Activated T-cell treated with anti-CD3 and anti-CD28 coated beads, Interleukin-2, amount 50 U/mL, for 72 hours (primary cell): ENCODE measurements at regions not wholly inside any gene's neighbourhood (a gene's known extent, or its start where the extent isn't known, plus 50 kb on each side); places are given as distances from the start of the nearest gene placed in this dataset.
A peak's percentile ranks its signal among the peaks of the same experiment; 100 is the strongest.
"Not testable (repeated sequence)": the region's sequence is repeated elsewhere in the genome, so short reads cannot be mapped to it uniquely, and the experiment has no call there.

Experiments
- ATAC-seq, 2 donors: fragments of 150-1000 bp; cut with Tn5 transposase; replicated peaks in 1 of 2; 2 replicates each; pipeline ENCODE4 v1.10.0; 2021; ENCODE audit warnings: moderate library complexity in 2 of 2, mild to moderate bottlenecking in 1 of 2
- DNase-seq, 2 donors: peaks; one replicate each; pipeline ENCODE4 v3.0.0; 2021 to 2022; ENCODE audit warnings: mixed read lengths in 1 of 2
- H3K27ac Mint-ChIP-seq: one replicate; pipeline ENCODE4 v1.8.0; 2022; ENCODE audit warnings: mild to moderate bottlenecking, moderate library complexity, mixed read lengths
- H3K27me3 Mint-ChIP-seq: one replicate; pipeline ENCODE4 v1.8.0; 2022; ENCODE audit warnings: low read depth, mixed read lengths
- H3K36me3 Mint-ChIP-seq, 2 donors: one replicate each; pipeline ENCODE4 v1.8.0; 2022; ENCODE audit warnings: mixed read lengths in 2 of 2, mild to moderate bottlenecking in 1 of 2; ENCODE audit not compliant: insufficient read depth in 2 of 2
- H3K4me1 Mint-ChIP-seq: one replicate; pipeline ENCODE4 v1.8.0; 2022; ENCODE audit warnings: low read depth, mixed read lengths
- H3K4me3 Mint-ChIP-seq, 2 donors: one replicate each; pipeline ENCODE4 v1.8.0; 2022; ENCODE audit warnings: mild to moderate bottlenecking in 2 of 2, mixed read lengths in 2 of 2, moderate library complexity in 2 of 2
- H3K9me3 Mint-ChIP-seq, 2 donors: one replicate each; pipeline ENCODE4 v1.8.0; 2022; ENCODE audit warnings: mixed read lengths in 2 of 2

DNA sequence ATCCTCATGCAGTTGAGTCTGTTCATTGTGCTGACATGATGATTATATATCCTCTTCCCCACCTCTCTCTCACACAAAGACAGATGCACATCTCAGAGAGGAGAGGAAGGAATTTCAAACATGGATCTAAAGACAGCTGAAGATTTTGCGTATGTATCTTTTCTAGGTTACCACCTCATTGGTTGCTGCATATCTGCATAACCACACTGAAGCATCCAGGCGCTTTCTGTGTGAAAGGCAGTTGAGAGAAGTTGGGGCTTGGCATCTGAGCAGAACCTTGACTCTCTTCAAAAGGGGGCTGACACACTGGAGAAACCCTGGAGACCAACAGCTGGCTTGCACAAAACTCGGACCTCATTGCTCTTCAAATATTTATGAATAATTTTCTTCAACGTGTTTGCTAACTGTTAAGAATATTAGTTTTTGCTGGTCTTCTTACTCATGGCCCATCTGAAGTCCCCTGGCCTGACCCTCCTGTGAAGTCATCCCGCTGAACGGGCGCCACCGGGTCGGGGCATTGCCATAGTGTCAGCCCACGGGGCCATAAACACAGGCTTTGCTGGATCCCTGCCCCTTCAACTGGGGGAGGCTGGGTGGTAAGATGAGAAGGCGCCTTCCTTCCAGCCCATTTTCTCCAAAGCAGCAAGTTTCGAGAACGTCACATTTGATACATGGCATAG is 593.2 kb upstream of the CLINT1 start:
- no peaks in the 10 kb centered on the region for H3K36me3 Mint-ChIP-seq
- H3K4me1 Mint-ChIP-seq, result no peaks in the 10 kb centered on the region
- no peak overlapping the region for H3K27ac Mint-ChIP-seq
- no peaks in the 10 kb centered on the region for H3K27me3 Mint-ChIP-seq
- DNase-seq, result no peak
- no peak for ATAC-seq
- H3K4me3 Mint-ChIP-seq, result no peak overlapping the region
- peaks cover 0 to 2% of the 10 kb centered on the region in 2 donors for H3K9me3 Mint-ChIP-seq

GRCh38 chr5:158451203-158451992 is 592.5 kb upstream of the CLINT1 start:
- DNase-seq (no peak), ATAC-seq (no peak)
- Mint-ChIP-seq H3K9me3 (peaks cover 0 to 2% of the 10 kb centered on the region in 2 donors), H3K27me3 (no peaks in the 10 kb centered on the region), H3K4me1 (no peaks in the 10 kb centered on the region), H3K36me3 (no peaks in the 10 kb centered on the region), H3K4me3 (no peak overlapping the region), H3K27ac (no peak overlapping the region)

DNA sequence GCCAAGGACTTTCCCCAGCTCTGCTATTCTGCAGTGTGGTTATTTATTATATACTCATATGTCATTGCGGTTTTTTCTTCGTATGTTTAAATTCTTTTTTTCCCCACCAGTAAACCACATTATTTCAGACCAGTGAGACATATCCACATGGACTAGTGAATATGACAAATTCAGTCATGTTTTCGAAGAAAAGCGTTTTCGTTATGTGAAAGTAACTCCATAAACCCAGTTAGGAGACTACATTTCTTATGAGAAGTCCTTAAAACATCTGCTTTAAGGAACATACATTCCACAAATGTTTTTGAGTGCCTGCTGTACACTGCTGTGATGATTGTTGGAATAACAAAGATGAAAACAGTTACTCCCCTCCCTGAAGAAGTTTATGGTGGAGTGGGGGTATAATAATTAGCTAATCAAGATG is 591.8 kb upstream of the CLINT1 start:
- H3K36me3 Mint-ChIP-seq, result peaks cover 3% of the 10 kb centered on the region in 2 donors
- no peak overlapping the region for H3K4me3 Mint-ChIP-seq
- peaks cover 3 to 4% of the 10 kb centered on the region in 2 donors for H3K9me3 Mint-ChIP-seq
- no peaks in the 10 kb centered on the region for H3K4me1 Mint-ChIP-seq
- DNase-seq (no peak), ATAC-seq (no peak)
- no peaks in the 10 kb centered on the region for H3K27me3 Mint-ChIP-seq
- H3K27ac Mint-ChIP-seq, result no peak overlapping the region

- not testable (repeated sequence) for ATAC-seq, H3K4me1 Mint-ChIP-seq, H3K27me3 Mint-ChIP-seq, H3K27ac Mint-ChIP-seq, H3K4me3 Mint-ChIP-seq, DNase-seq
- Mint-ChIP-seq H3K9me3 (peaks cover 9 to 11% of the 10 kb centered on the region in 2 donors), H3K36me3 (peaks cover 3 to 16% of the 10 kb centered on the region in 2 donors)
Observed at GRCh38 chr5:158446761-158447160, 587.8 kb upstream of the CLINT1 start.

DNA sequence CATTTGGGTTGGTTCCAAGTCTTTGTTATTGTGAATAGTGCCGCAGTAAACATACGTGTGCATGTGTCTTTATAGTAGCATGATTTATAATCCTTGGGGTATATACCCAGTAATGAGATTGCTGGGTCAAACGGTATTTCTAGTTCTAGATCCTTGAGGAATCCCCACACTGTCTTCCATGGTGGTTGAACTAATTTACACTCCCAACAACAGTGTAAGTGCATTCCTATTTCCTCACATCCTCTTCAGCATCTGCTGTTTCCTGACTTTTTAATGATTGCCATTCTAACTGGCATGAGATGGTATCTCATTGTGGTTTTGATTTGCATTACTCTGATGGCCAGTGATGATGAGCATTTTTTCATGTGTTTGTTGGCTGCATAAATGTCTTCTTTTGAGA is 580.3 kb upstream of the CLINT1 start:
- not testable (repeated sequence) for DNase-seq, H3K27me3 Mint-ChIP-seq, H3K4me3 Mint-ChIP-seq, H3K36me3 Mint-ChIP-seq, H3K27ac Mint-ChIP-seq, ATAC-seq, H3K9me3 Mint-ChIP-seq
- peaks cover 24% of the 10 kb centered on the region for H3K4me1 Mint-ChIP-seq

GRCh38 chr5:158436271-158437065 is 577.5 kb upstream of the CLINT1 start:
- no peak overlapping the region for H3K27ac Mint-ChIP-seq
- H3K9me3 Mint-ChIP-seq, result peaks cover 1 to 3% of the 10 kb centered on the region in 2 donors
- H3K4me3 Mint-ChIP-seq, result no peak overlapping the region
- ATAC-seq (no peak), DNase-seq (no peak)
- H3K4me1 Mint-ChIP-seq, result peaks cover 47% of the 10 kb centered on the region
- no peaks in the 10 kb centered on the region for H3K27me3 Mint-ChIP-seq
- no peaks in the 10 kb centered on the region for H3K36me3 Mint-ChIP-seq

DNA sequence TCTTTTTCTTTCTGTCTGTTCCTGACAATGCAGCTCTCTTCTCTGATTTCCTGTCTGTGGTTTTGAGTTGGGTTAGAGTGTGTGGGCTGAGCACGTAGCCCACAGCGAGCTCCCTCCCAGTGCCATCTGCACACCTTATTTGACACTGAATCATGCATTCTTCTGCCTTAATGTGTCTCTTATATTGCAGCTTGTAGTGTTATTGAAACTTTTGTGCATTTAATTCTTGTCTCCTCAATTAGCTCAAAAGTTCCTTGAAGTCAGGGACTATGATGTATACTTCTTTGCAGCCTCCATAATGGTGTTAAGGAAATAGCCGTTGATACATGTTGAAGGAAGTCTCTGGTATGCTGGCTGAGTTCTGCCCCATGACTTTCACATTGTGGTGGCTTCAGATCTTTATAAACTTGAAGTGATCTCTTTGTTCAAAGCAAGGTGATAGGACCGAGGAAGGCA is 576.2 kb upstream of the CLINT1 start:
- Mint-ChIP-seq H3K36me3 (no peaks in the 10 kb centered on the region), H3K27ac (no peak overlapping the region), H3K4me1 (peaks cover 47% of the 10 kb centered on the region), H3K9me3 (peaks cover 0 to 1% of the 10 kb centered on the region in 2 donors), H3K27me3 (no peaks in the 10 kb centered on the region), H3K4me3 (peak overlapping the region; percentile 40 to 59)
- DNase-seq, result peak; percentile 22 to 50
- peak; percentile 89 to 96 for ATAC-seq

- Mint-ChIP-seq H3K27me3 (no peaks in the 10 kb centered on the region), H3K4me1 (peaks cover 47% of the 10 kb centered on the region), H3K9me3 (peaks cover 1 to 2% of the 10 kb centered on the region in 2 donors), H3K36me3 (peaks cover 0 to 1% of the 10 kb centered on the region in 2 donors), H3K4me3 (no peak overlapping the region), H3K27ac (no peak overlapping the region)
- ATAC-seq (peak; percentile 14 to 25), DNase-seq (no peak)
Observed at GRCh38 chr5:158434749-158435148, 575.8 kb upstream of the CLINT1 start.

GRCh38 chr5:158433634-158434033 is 574.7 kb upstream of the CLINT1 start:
- ATAC-seq, result no peak
- Mint-ChIP-seq H3K4me1 (peaks cover 47% of the 10 kb centered on the region), H3K27ac (no peak overlapping the region), H3K9me3 (peaks cover 1 to 5% of the 10 kb centered on the region in 2 donors), H3K4me3 (no peak overlapping the region), H3K27me3 (no peaks in the 10 kb centered on the region), H3K36me3 (peaks cover 0 to 1% of the 10 kb centered on the region in 2 donors)
- no peak for DNase-seq

- Mint-ChIP-seq H3K36me3 (peaks cover 0 to 1% of the 10 kb centered on the region in 2 donors), H3K4me1 (peaks cover 45% of the 10 kb centered on the region), H3K4me3 (no peak overlapping the region), H3K27me3 (no peaks in the 10 kb centered on the region), H3K27ac (no peak overlapping the region), H3K9me3 (peaks cover 1 to 7% of the 10 kb centered on the region in 2 donors)
- ATAC-seq (no peak), DNase-seq (no peak)
Observed at GRCh38 chr5:158431369-158432029, 572.6 kb upstream of the CLINT1 start.

DNA sequence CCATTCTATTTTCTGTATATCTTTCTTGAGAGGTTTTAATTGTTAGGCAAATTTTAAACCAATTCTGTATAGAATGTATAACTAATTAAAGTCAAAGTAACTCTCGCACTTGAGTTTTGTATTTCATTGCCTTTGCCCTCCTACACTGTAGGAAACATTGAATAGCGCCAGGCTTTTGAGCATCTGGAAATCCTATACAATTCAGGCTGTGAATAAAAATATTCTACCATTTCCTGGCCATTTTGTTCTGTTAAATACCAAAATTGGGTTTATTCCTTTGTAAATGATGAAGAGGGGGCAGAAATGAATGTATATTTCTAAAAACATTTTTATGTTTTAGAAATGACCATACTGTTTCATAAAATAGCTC is 571.8 kb upstream of the CLINT1 start:
- no peak for ATAC-seq
- Mint-ChIP-seq H3K27me3 (no peaks in the 10 kb centered on the region), H3K27ac (no peak overlapping the region), H3K4me3 (no peak overlapping the region), H3K4me1 (peaks cover 38% of the 10 kb centered on the region), H3K9me3 (peaks cover 1 to 7% of the 10 kb centered on the region in 2 donors), H3K36me3 (peaks cover 0 to 1% of the 10 kb centered on the region in 2 donors)
- no peak for DNase-seq

DNA sequence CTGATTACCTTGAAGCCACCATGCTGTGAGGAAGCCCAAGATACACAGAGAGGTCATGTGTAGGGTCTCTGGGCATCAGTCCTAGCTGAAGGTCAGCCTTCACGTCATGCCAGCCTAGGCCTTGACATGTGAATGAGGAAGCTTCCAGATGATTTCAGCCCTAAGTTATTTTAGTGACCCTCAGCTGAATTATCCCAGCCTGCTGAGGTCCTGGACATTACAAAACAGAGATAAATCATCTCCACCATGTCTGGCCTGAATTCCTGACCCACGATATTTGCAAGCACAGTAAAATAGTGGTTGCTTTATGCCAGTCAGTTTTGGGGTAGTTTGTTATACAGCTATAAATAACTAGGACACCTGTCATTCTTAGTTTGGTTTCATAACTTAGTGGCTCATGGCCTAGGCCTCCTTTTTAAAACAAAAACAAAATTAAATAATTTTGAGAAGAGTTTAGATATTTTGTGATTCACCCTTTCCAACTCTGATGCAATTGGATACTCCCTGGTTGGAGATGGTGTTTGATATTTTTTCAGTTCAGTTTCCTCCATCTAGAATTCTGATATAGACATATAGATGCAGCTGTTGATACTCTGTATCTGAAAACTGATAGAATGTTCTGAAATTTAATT is 571.3 kb upstream of the CLINT1 start:
- Mint-ChIP-seq H3K9me3 (peaks cover 1 to 7% of the 10 kb centered on the region in 2 donors), H3K27me3 (no peaks in the 10 kb centered on the region), H3K36me3 (peaks cover 0 to 1% of the 10 kb centered on the region in 2 donors), H3K27ac (no peak overlapping the region), H3K4me1 (peaks cover 33% of the 10 kb centered on the region), H3K4me3 (no peak overlapping the region)
- no peak for ATAC-seq
- no peak for DNase-seq
